ENCODE measurements at regions not wholly inside any gene's neighbourhood (a gene's known extent, or its start where the extent isn't known, plus 50 kb on each side); places are given as distances from the start of the nearest gene placed in this dataset.

GRCh38 chr18:47331641-47332040 is 80.2 kb upstream of the SKOR2 start:
- DNase-seq (ENCODE audit: low spot score) = no peak

GRCh38 chr18:47331026-47331425 is 79.6 kb upstream of the SKOR2 start:
- DNase-seq (ENCODE audit: low spot score) = no peak

- peak; percentile 57 for DNase-seq (ENCODE audit: low spot score)
These were observed 71.7 kb upstream of the SKOR2 start for GRCh38 chr18:47323158-47323557.

- no peak for DNase-seq (ENCODE audit: low spot score)
These were observed 70.4 kb upstream of the SKOR2 start for GRCh38 chr18:47321815-47322214.

- no peak for DNase-seq (ENCODE audit: low spot score)
These were observed 66.5 kb upstream of the SKOR2 start for GRCh38 chr18:47317824-47318508.

- DNase-seq (ENCODE audit: low spot score) = no peak
These were observed 65.5 kb upstream of the SKOR2 start for GRCh38 chr18:47316924-47317323.

- DNase-seq (ENCODE audit: low spot score) = no peak
These were observed 62.4 kb upstream of the SKOR2 start for GRCh38 chr18:47313901-47314300.

GRCh38 chr18:47311585-47311984 is 60.1 kb upstream of the SKOR2 start:
- DNase-seq (ENCODE audit: low spot score) = no peak
